Mesenchymal stem cell (in vitro differentiated cells and primary cell): ENCODE measurements at regions not wholly inside any gene's neighbourhood (a gene's known extent, or its start where the extent isn't known, plus 50 kb on each side); places are given as distances from the start of the nearest gene placed in this dataset.
A peak's percentile ranks its signal among the peaks of the same experiment; 100 is the strongest.

Source experiments
- DNase-seq: peaks from one replicate; pipeline ENCODE4 v3.0.0-alpha.2; 2013
- H2AFZ ChIP-seq: one replicate; pipeline ENCODE4 v1.6.1; 2013; ENCODE audit warnings: low read depth, mild to moderate bottlenecking, control low read depth, inconsistent platforms, low read length, moderate library complexity
- H2AK5ac ChIP-seq: 2 replicates; pipeline ENCODE4 v1.6.1; 2013; ENCODE audit warnings: low read length, moderate library complexity, mild to moderate bottlenecking, inconsistent platforms; ENCODE audit not compliant: severe bottlenecking
- H2BK120ac ChIP-seq: one replicate; pipeline ENCODE4 v1.6.1; 2013; ENCODE audit warnings: low read depth, mild to moderate bottlenecking, inconsistent platforms, low read length, moderate library complexity
- H2BK12ac ChIP-seq, 2 experiments: one replicate each; pipeline ENCODE4 v1.6.1; 2013; ENCODE audit warnings: inconsistent platforms in 2 of 2, low read length in 2 of 2, mild to moderate bottlenecking in 2 of 2, moderate library complexity in 2 of 2, control low read depth in 1 of 2
- H2BK15ac ChIP-seq: one replicate; pipeline ENCODE4 v1.6.1; 2013; ENCODE audit warnings: mild to moderate bottlenecking, low read depth, inconsistent platforms; ENCODE audit not compliant: poor library complexity, severe bottlenecking
- H2BK5ac ChIP-seq: 2 replicates; pipeline ENCODE4 v1.6.1; 2013; ENCODE audit warnings: low read depth, mild to moderate bottlenecking, low read length, control low read depth, inconsistent platforms; ENCODE audit not compliant: poor library complexity, severe bottlenecking
- H3K14ac ChIP-seq, 2 experiments: one replicate each; pipeline ENCODE4 v1.6.1; 2013; ENCODE audit warnings: inconsistent platforms in 2 of 2, low read length in 2 of 2, control low read depth in 1 of 2, mild to moderate bottlenecking in 1 of 2, moderate library complexity in 1 of 2
- H3K18ac ChIP-seq, 2 experiments: one replicate each; pipeline ENCODE4 v1.6.1; 2013; ENCODE audit warnings: inconsistent platforms in 2 of 2, low read length in 2 of 2, control low read depth in 1 of 2, low read depth in 1 of 2, mild to moderate bottlenecking in 1 of 2
- H3K23ac ChIP-seq, 2 experiments: one replicate each; pipeline ENCODE4 v1.6.1; 2013; ENCODE audit warnings: inconsistent platforms in 2 of 2, low read length in 2 of 2, mild to moderate bottlenecking in 2 of 2, moderate library complexity in 2 of 2, control low read depth in 1 of 2
- H3K27ac ChIP-seq: 2 replicates; pipeline ENCODE4 v1.5.1; 2013; ENCODE audit warnings: mild to moderate bottlenecking, moderate library complexity, low read length, control low read depth, inconsistent platforms; ENCODE audit not compliant: poor library complexity, severe bottlenecking
- H3K27me3 ChIP-seq, 2 experiments: 2 replicates each; pipeline versions ENCODE4 v1.6.1 to v1.7.0; 2013; ENCODE audit warnings: low read length in 2 of 2, mild to moderate bottlenecking in 2 of 2, moderate library complexity in 2 of 2, control low read depth in 1 of 2, inconsistent platforms in 1 of 2; ENCODE audit not compliant: control insufficient read depth in 1 of 2, insufficient read depth in 1 of 2
- H3K36me3 ChIP-seq, 2 experiments: 2 replicates each; pipeline versions ENCODE4 v1.6.1 to v1.7.0; 2013; ENCODE audit warnings: low read length in 2 of 2, control low read depth in 1 of 2, inconsistent platforms in 1 of 2, low read depth in 1 of 2, mild to moderate bottlenecking in 1 of 2; ENCODE audit not compliant: insufficient read depth in 2 of 2, control insufficient read depth in 1 of 2
- H3K4ac ChIP-seq, 2 experiments: one replicate each; pipeline ENCODE4 v1.6.1; 2013; ENCODE audit warnings: inconsistent platforms in 2 of 2, low read length in 2 of 2, mild to moderate bottlenecking in 2 of 2, moderate library complexity in 2 of 2, control low read depth in 1 of 2, low read depth in 1 of 2
- H3K4me1 ChIP-seq: 2 replicates; pipeline ENCODE4 v1.6.1; 2013; ENCODE audit warnings: low read depth, low read length, control low read depth; ENCODE audit not compliant: control insufficient read depth, insufficient read depth
- H3K4me2 ChIP-seq: 2 replicates; pipeline ENCODE4 v1.6.1; 2013; ENCODE audit warnings: low read length, mild to moderate bottlenecking, inconsistent platforms; ENCODE audit not compliant: poor library complexity, severe bottlenecking
- H3K4me3 ChIP-seq, 2 experiments: 2 replicates each; pipeline versions ENCODE4 v1.5.1 to v1.7.0; 2013; ENCODE audit warnings: low read length in 2 of 2, mild to moderate bottlenecking in 2 of 2, control low read depth in 1 of 2, low read depth in 1 of 2; ENCODE audit not compliant: insufficient read depth in 1 of 2
- H3K79me1 ChIP-seq: replicated peaks from 2 replicates; pipeline ENCODE4 v1.6.1; 2013; ENCODE audit warnings: mild to moderate bottlenecking, control low read depth, low read length, inconsistent platforms; ENCODE audit not compliant: poor library complexity, severe bottlenecking
- H3K9ac ChIP-seq: 2 replicates; pipeline ENCODE4 v1.7.0; 2013; ENCODE audit warnings: mild to moderate bottlenecking, low read length, moderate library complexity
- H3K9me3 ChIP-seq: 2 replicates; pipeline ENCODE4 v1.7.0; 2013; ENCODE audit warnings: mild to moderate bottlenecking, low read length; ENCODE audit not compliant: control insufficient read depth
- H4K8ac ChIP-seq: one replicate; pipeline ENCODE4 v1.6.1; 2013; ENCODE audit warnings: inconsistent platforms, mild to moderate bottlenecking, low read length, moderate library complexity
- H4K91ac ChIP-seq: one replicate; pipeline ENCODE4 v1.6.1; 2013; ENCODE audit warnings: mild to moderate bottlenecking, low read length, inconsistent platforms
- WGBS: methylation state at CpG from one replicate; pipeline ENCODE4 v1.1.7; 2013; ENCODE audit warnings: mixed read lengths; 5-methylcytosine and 5-hydroxymethylcytosine counted together

DNA sequence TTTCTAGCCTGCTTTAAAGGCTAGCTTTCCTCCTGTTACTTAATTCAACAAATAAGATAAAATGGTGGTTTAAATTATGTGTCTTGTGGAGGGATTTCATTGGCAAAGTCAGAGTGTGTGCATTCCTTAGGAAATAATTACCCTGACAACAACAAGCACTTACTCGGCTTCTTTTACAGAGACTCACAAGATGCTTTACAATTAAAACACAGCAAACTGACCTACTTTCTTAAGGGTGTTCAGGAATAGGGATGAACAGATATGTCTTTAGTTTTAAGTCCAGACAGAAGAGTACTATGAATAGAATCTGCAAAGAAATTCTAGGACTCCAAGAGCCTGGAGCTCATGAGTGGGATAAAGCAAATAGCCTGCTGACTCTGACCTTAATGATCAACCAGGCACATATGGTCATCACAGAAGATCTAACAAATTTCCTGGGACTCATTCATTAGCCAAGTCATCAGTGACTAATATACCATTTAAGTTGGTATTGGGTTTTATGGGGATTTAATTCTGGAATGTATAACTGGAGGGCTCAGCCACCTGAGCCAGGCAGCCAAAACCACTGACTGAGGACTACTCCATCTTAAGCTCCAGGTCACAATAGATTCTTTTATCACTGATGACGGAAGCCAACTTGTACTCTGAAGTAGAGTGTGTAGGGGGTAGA lies 161.8 kb upstream of the RIMS1 start:
- DNase-seq = no peak
- Histone ChIP-seq H2AK5ac (no peak overlapping the region), H3K4me1 (no peaks in the 10 kb centered on the region), H3K79me1 (no peaks in the 10 kb centered on the region), H3K14ac (no peak overlapping the region), H4K8ac (no peak overlapping the region), H3K18ac (no peak overlapping the region), H2BK12ac (no peak overlapping the region), H2BK15ac (no peak overlapping the region), H3K27ac (peak overlapping the region; percentile 21), H3K4me3 (no peak overlapping the region), H3K36me3 (no peaks in the 10 kb centered on the region), H3K9me3 (no peaks in the 10 kb centered on the region), H3K27me3 (no peaks in the 10 kb centered on the region), H2BK120ac (no peak overlapping the region), H2BK5ac (no peak overlapping the region), H2AFZ (no peak overlapping the region), H3K9ac (no peak overlapping the region), H3K4me2 (no peak overlapping the region), H3K23ac (no peak overlapping the region), H4K91ac (no peak overlapping the region), H3K4ac (no peak overlapping the region)
- WGBS = 80% methylated on average over 2 of the region's 2 CpGs

GRCh38 chr6:71725126-71725470 lies 161.3 kb upstream of the RIMS1 start:
- no peaks in the 10 kb centered on the region for H3K9me3 ChIP-seq
- H3K18ac ChIP-seq = no peak overlapping the region
- no peaks in the 10 kb centered on the region for H3K4me1 ChIP-seq
- no peak overlapping the region for H2AK5ac ChIP-seq
- no peak overlapping the region for H2BK120ac ChIP-seq
- H3K4me2 ChIP-seq = no peak overlapping the region
- no peaks in the 10 kb centered on the region for H3K27me3 ChIP-seq
- DNase-seq = no peak
- H3K14ac ChIP-seq = no peak overlapping the region
- no peak overlapping the region for H3K9ac ChIP-seq
- H2AFZ ChIP-seq = no peak overlapping the region
- no peak overlapping the region for H3K4me3 ChIP-seq
- no peaks in the 10 kb centered on the region for H3K79me1 ChIP-seq
- WGBS = 100% methylated on average over 1 of the region's 2 CpGs
- H2BK5ac ChIP-seq = no peak overlapping the region
- no peak overlapping the region for H2BK12ac ChIP-seq
- no peak overlapping the region for H3K4ac ChIP-seq
- H3K36me3 ChIP-seq = no peaks in the 10 kb centered on the region
- no peak overlapping the region for H2BK15ac ChIP-seq
- no peak overlapping the region for H3K23ac ChIP-seq
- no peak overlapping the region for H4K91ac ChIP-seq
- H4K8ac ChIP-seq = no peak overlapping the region
- H3K27ac ChIP-seq = peak overlapping the region; percentile 25

DNA sequence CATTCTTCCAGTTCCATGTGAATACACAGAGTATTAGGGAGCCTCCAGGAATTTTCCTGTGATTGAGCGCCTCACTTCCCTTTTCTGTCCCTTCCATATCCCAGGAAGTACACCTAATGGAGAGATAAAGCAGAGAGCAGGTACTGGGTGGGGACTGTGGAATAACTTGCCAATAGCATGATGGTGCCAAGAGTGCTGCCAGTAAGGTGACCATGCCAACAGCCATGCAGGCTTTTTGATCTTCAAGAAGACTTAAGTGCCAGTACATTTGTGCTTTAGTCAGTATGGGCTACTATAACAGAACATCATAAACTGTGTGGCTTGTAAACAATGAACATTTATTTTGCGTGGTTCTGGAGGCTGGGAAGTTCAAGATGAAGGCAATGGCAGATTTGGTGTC lies 160.2 kb upstream of the RIMS1 start:
- H3K9ac ChIP-seq = no peak overlapping the region
- no peaks in the 10 kb centered on the region for H3K79me1 ChIP-seq
- no peak overlapping the region for H2AFZ ChIP-seq
- H2BK120ac ChIP-seq = no peak overlapping the region
- no peaks in the 10 kb centered on the region for H3K4me1 ChIP-seq
- no peak overlapping the region for H4K91ac ChIP-seq
- H2BK5ac ChIP-seq = no peak overlapping the region
- H3K9me3 ChIP-seq = no peaks in the 10 kb centered on the region
- H3K27me3 ChIP-seq = no peaks in the 10 kb centered on the region
- no peak overlapping the region for H3K4me2 ChIP-seq
- H3K4me3 ChIP-seq = no peak overlapping the region
- no peak overlapping the region for H3K14ac ChIP-seq
- H2AK5ac ChIP-seq = no peak overlapping the region
- WGBS = 82% methylated on average over 2 of the region's 2 CpGs
- no peak overlapping the region for H3K18ac ChIP-seq
- H4K8ac ChIP-seq = no peak overlapping the region
- no peak overlapping the region for H2BK15ac ChIP-seq
- no peak overlapping the region for H3K23ac ChIP-seq
- no peak overlapping the region for H3K4ac ChIP-seq
- no peak overlapping the region for H3K27ac ChIP-seq
- no peaks in the 10 kb centered on the region for H3K36me3 ChIP-seq
- no peak overlapping the region for H2BK12ac ChIP-seq
- no peak for DNase-seq

DNA sequence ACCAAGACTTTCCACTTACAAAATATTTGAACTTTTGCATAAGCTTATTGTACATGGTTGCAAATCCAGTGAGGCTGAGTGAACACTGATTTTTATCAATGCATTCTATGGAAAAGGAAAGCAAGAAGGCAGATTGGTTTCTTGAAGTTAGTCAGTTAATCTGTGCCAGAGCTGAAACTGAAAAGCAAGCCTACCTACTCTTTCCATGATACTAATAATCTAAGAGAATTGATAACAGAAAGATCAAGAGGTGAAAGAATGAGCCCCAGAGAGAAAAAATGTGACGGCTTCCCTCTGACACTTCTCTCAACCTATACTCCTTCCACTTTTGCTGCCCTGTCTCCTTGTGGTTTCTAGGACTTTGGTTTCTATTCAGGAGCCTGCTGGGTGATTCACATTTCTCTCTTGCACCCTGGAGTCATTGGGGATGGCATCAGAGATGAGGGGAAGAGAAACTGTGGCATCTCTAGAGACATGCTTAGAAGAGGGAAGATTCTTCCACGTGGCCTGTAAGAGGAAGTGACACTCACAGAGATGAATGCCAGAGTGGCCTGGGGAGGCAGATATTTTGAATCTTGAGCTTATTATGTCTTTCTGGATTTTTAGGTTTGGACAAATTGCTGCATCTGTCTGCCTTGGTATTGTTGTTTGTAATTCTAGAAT lies 158.6 kb upstream of the RIMS1 start:
- DNase-seq = no peak
- no peak overlapping the region for H2BK120ac ChIP-seq
- no peak overlapping the region for H3K4me3 ChIP-seq
- H3K9ac ChIP-seq = no peak overlapping the region
- H2BK12ac ChIP-seq = no peak overlapping the region
- H3K14ac ChIP-seq = no peak overlapping the region
- H2BK5ac ChIP-seq = no peak overlapping the region
- no peak overlapping the region for H3K18ac ChIP-seq
- WGBS = 31% methylated on average over 1 of the region's 2 CpGs
- no peak overlapping the region for H3K23ac ChIP-seq
- no peak overlapping the region for H4K8ac ChIP-seq
- H3K27ac ChIP-seq = no peak overlapping the region
- H4K91ac ChIP-seq = no peak overlapping the region
- H2BK15ac ChIP-seq = no peak overlapping the region
- no peak overlapping the region for H2AFZ ChIP-seq
- no peaks in the 10 kb centered on the region for H3K27me3 ChIP-seq
- no peak overlapping the region for H3K4ac ChIP-seq
- no peaks in the 10 kb centered on the region for H3K9me3 ChIP-seq
- no peaks in the 10 kb centered on the region for H3K4me1 ChIP-seq
- H3K4me2 ChIP-seq = no peak overlapping the region
- H2AK5ac ChIP-seq = no peak overlapping the region
- no peaks in the 10 kb centered on the region for H3K36me3 ChIP-seq
- no peaks in the 10 kb centered on the region for H3K79me1 ChIP-seq
